H1 (cell line): ENCODE measurements at regions not wholly inside any gene's neighbourhood (a gene's known extent, or its start where the extent isn't known, plus 50 kb on each side); places are given as distances from the start of the nearest gene placed in this dataset.

Source experiments
- ATF3 ChIP-seq: IDR thresholded peaks from 2 replicates; pipeline ENCODE4 v1.6.1; 2011; ENCODE audit warnings: low read depth, mild to moderate bottlenecking, low read length; ENCODE audit not compliant: insufficient read depth
- CEBPB ChIP-seq: IDR thresholded peaks from 2 replicates; pipeline ENCODE4 v1.6.1; 2012; ENCODE audit warnings: low read depth, low read length
- CTCF ChIP-seq, 3 experiments: IDR thresholded peaks; 1 replicate in 2 of 3; 2 replicates in 1 of 3; pipeline versions ENCODE4 v1.5.1 to v1.6.1; 2011; ENCODE audit warnings: low read length in 3 of 3, mild to moderate bottlenecking in 3 of 3, inconsistent platforms in 2 of 3, low read depth in 1 of 3, moderate library complexity in 1 of 3; ENCODE audit not compliant: insufficient read depth in 1 of 3; ENCODE audit errors: control extremely low read depth in 1 of 3
- EP300 ChIP-seq, 2 experiments: IDR thresholded peaks; 1 replicate in 1 of 2; 2 replicates in 1 of 2; pipeline ENCODE4 v1.6.1; 2011 to 2012; ENCODE audit warnings: low read depth in 2 of 2, low read length in 2 of 2, mild to moderate bottlenecking in 2 of 2, borderline replicate concordance in 1 of 2, inconsistent platforms in 1 of 2, moderate library complexity in 1 of 2
- JUND ChIP-seq: IDR thresholded peaks from 2 replicates; pipeline ENCODE4 v1.6.1; 2011; ENCODE audit warnings: mild to moderate bottlenecking, improper control_type of control experiment, low read length
- KDM1A ChIP-seq: fragments of 200-600, 300-600 bp; sonication (generic); IDR thresholded peaks from 2 replicates; pipeline ENCODE4 v1.7.1; 2016; ENCODE audit warnings: mild to moderate bottlenecking, low read length, borderline replicate concordance
- POLR2A ChIP-seq, 2 experiments: IDR thresholded peaks; 1 replicate in 1 of 2; 2 replicates in 1 of 2; pipeline ENCODE4 v1.6.1; 2011; ENCODE audit warnings: low read depth in 2 of 2, low read length in 2 of 2, mild to moderate bottlenecking in 2 of 2; ENCODE audit errors: control extremely low read depth in 1 of 2
- POLR2AphosphoS5 ChIP-seq: IDR thresholded peaks from 2 replicates; pipeline ENCODE4 v1.6.1; 2011; ENCODE audit warnings: low read depth, low read length
- RAD21 ChIP-seq, 2 experiments: IDR thresholded peaks in 1 of 2; conservative IDR thresholded peaks in 1 of 2; 2 replicates each; pipeline ENCODE4 v1.6.1; 2011; ENCODE audit warnings: low read depth in 2 of 2, low read length in 2 of 2, improper control_type of control experiment in 1 of 2, inconsistent platforms in 1 of 2, mild to moderate bottlenecking in 1 of 2, moderate library complexity in 1 of 2
- SIN3A ChIP-seq, 2 experiments: IDR thresholded peaks in 1 of 2; conservative IDR thresholded peaks in 1 of 2; 2 replicates each; pipeline ENCODE4 v1.6.1; 2011 to 2012; ENCODE audit warnings: low read length in 2 of 2, improper control_type of control experiment in 1 of 2, low read depth in 1 of 2, mild to moderate bottlenecking in 1 of 2
- SP1 ChIP-seq: IDR thresholded peaks from 2 replicates; pipeline ENCODE4 v1.6.1; 2011; ENCODE audit warnings: low read depth, low read length
- TEAD4 ChIP-seq: IDR thresholded peaks from 2 replicates; pipeline ENCODE4 v1.6.1; 2012; ENCODE audit warnings: low read depth, low read length, inconsistent platforms, mixed read lengths
- TF ChIP-seq, protein P1 (sequence below): IDR thresholded peaks from 2 replicates; pipeline ENCODE4 v1.6.1; 2012; ENCODE audit warnings: low read length, inconsistent platforms

DNA sequence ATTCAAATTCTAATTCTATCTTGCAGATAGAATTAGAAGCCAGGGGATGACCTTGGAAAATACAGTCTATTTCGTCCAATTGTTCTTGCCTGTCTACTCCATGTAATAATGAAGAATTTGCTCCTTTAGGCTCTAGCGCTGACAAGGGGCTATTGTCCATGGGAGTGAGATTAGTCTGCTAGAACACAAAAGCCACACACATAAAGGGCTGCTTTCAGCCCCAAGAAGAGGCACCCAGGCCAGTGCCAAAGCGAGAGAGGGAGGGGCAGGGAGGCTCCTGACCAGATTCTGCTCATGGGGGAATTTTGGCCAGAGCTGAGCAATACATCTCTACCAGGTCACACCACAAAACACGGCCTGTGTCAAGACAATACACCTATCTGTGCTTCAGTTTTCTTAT, 1306.9 kb downstream of the UQCRFS1 start:
- TF ChIP-seq CTCF (IDR thresholded peaks at IDR 0.05; ENCODE audit: control extremely low read depth in 1 of 3, insufficient read depth in 1 of 3, low read depth in 1 of 3, low read length in 3 of 3) (no peak), JUND (no peak), TEAD4 (no peak), CEBPB (no peak), SP1 (no peak), ATF3 (no peak), EP300 (IDR thresholded peaks at IDR 0.05; ENCODE audit: borderline replicate concordance in 1 of 2, low read depth in 2 of 2, low read length in 2 of 2) (no peak), RAD21 (IDR thresholded peaks at IDR 0.05 in 1 of 2, conservative IDR thresholded peaks at IDR 0.05 in 1 of 2; ENCODE audit: low read depth in 2 of 2, low read length in 2 of 2) (no peak), KDM1A (no peak), POLR2AphosphoS5 (no peak), POLR2A (IDR thresholded peaks at IDR 0.05; ENCODE audit: control extremely low read depth in 1 of 2, low read depth in 2 of 2, low read length in 2 of 2) (no peak), SIN3A (conservative IDR thresholded peaks at IDR 0.05 in 1 of 2, IDR thresholded peaks at IDR 0.05 in 1 of 2; ENCODE audit: low read depth in 1 of 2, low read length in 2 of 2) (no peak)
- TF ChIP-seq, protein P1, sequence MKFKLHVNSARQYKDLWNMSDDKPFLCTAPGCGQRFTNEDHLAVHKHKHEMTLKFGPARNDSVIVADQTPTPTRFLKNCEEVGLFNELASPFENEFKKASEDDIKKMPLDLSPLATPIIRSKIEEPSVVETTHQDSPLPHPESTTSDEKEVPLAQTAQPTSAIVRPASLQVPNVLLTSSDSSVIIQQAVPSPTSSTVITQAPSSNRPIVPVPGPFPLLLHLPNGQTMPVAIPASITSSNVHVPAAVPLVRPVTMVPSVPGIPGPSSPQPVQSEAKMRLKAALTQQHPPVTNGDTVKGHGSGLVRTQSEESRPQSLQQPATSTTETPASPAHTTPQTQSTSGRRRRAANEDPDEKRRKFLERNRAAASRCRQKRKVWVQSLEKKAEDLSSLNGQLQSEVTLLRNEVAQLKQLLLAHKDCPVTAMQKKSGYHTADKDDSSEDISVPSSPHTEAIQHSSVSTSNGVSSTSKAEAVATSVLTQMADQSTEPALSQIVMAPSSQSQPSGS, result no peak
